ENCODE measurements at regions not wholly inside any gene's neighbourhood (a gene's known extent, or its start where the extent isn't known, plus 50 kb on each side); places are given as distances from the start of the nearest gene placed in this dataset.

GRCh38 chr6:40930555-40930954 lies 108.5 kb downstream of the UNC5CL start:
- H3K4me3 ChIP-seq (replicated peaks; ENCODE audit: low read depth, low read length), result no peak overlapping the region
- no peaks in the 10 kb centered on the region for H3K36me3 ChIP-seq (ENCODE audit: control insufficient read depth, insufficient read depth, low read length)
- TF ChIP-seq CTCF (IDR thresholded peaks at IDR 0.05; ENCODE audit: insufficient read depth, low read length, poor library complexity, severe bottlenecking), result no peak
- DNase-seq (ENCODE audit: extremely low read depth, insufficient read length), result no peak
- H3K27me3 ChIP-seq (replicated peaks; ENCODE audit: control insufficient read depth, insufficient read depth, low read length), result peaks cover 4% of the 10 kb centered on the region; the same call in 1 of the 2 replicates

GRCh38 chr6:40930045-40930444 lies 109.0 kb downstream of the UNC5CL start:
- peaks cover 3% of the 10 kb centered on the region; the same call in 1 of the 2 replicates for H3K27me3 ChIP-seq (replicated peaks; ENCODE audit: control insufficient read depth, insufficient read depth, low read length)
- DNase-seq (ENCODE audit: extremely low read depth, insufficient read length), result no peak
- no peak for TF ChIP-seq CTCF (IDR thresholded peaks at IDR 0.05; ENCODE audit: insufficient read depth, low read length, poor library complexity, severe bottlenecking)
- H3K36me3 ChIP-seq (ENCODE audit: control insufficient read depth, insufficient read depth, low read length), result no peaks in the 10 kb centered on the region
- no peak overlapping the region for H3K4me3 ChIP-seq (replicated peaks; ENCODE audit: low read depth, low read length)

GRCh38 chr6:40929176-40929575 lies 109.8 kb downstream of the UNC5CL start:
- Histone ChIP-seq H3K27me3 (replicated peaks; ENCODE audit: control insufficient read depth, insufficient read depth, low read length) (no peaks in the 10 kb centered on the region), H3K36me3 (ENCODE audit: control insufficient read depth, insufficient read depth, low read length) (no peaks in the 10 kb centered on the region), H3K4me3 (replicated peaks; ENCODE audit: low read depth, low read length) (no peak overlapping the region)
- no peak for TF ChIP-seq CTCF (IDR thresholded peaks at IDR 0.05; ENCODE audit: insufficient read depth, low read length, poor library complexity, severe bottlenecking)
- no peak for DNase-seq (ENCODE audit: extremely low read depth, insufficient read length)

GRCh38 chr6:40928763-40929162 lies 110.3 kb downstream of the UNC5CL start:
- TF ChIP-seq CTCF (IDR thresholded peaks at IDR 0.05; ENCODE audit: insufficient read depth, low read length, poor library complexity, severe bottlenecking), result no peak
- no peak overlapping the region for H3K4me3 ChIP-seq (replicated peaks; ENCODE audit: low read depth, low read length)
- no peaks in the 10 kb centered on the region for H3K27me3 ChIP-seq (replicated peaks; ENCODE audit: control insufficient read depth, insufficient read depth, low read length)
- H3K36me3 ChIP-seq (ENCODE audit: control insufficient read depth, insufficient read depth, low read length), result no peaks in the 10 kb centered on the region
- DNase-seq (ENCODE audit: extremely low read depth, insufficient read length), result no peak

GRCh38 chr6:40928307-40928706 lies 110.7 kb downstream of the UNC5CL start:
- H3K36me3 ChIP-seq (ENCODE audit: control insufficient read depth, insufficient read depth, low read length), result no peaks in the 10 kb centered on the region
- no peak for DNase-seq (ENCODE audit: extremely low read depth, insufficient read length)
- H3K4me3 ChIP-seq (replicated peaks; ENCODE audit: low read depth, low read length), result no peak overlapping the region
- no peak for TF ChIP-seq CTCF (IDR thresholded peaks at IDR 0.05; ENCODE audit: insufficient read depth, low read length, poor library complexity, severe bottlenecking)
- no peaks in the 10 kb centered on the region for H3K27me3 ChIP-seq (replicated peaks; ENCODE audit: control insufficient read depth, insufficient read depth, low read length)

- no peak overlapping the region for H3K4me3 ChIP-seq (replicated peaks; ENCODE audit: low read depth, low read length)
- DNase-seq (ENCODE audit: extremely low read depth, insufficient read length), result no peak
- H3K27me3 ChIP-seq (replicated peaks; ENCODE audit: control insufficient read depth, insufficient read depth, low read length), result no peaks in the 10 kb centered on the region; the same call in 1 of the 2 replicates
- no peaks in the 10 kb centered on the region for H3K36me3 ChIP-seq (ENCODE audit: control insufficient read depth, insufficient read depth, low read length)
- no peak for TF ChIP-seq CTCF (IDR thresholded peaks at IDR 0.05; ENCODE audit: insufficient read depth, low read length, poor library complexity, severe bottlenecking)
Measured at GRCh38 chr6:40925341-40925740, 113.7 kb downstream of the UNC5CL start.

Measured in GM06990 (cell line).